Epithelial cell of proximal tubule (primary cell): ENCODE measurements at regions not wholly inside any gene's neighbourhood (a gene's known extent, or its start where the extent isn't known, plus 50 kb on each side); places are given as distances from the start of the nearest gene placed in this dataset.
A peak's percentile ranks its signal among the peaks of the same experiment; 100 is the strongest.

Source experiments
- DNase-seq: peaks from one replicate; pipeline ENCODE4 v3.0.0-alpha.2; 2011; ENCODE audit warnings: low read depth
- H3K4me3 ChIP-seq: 2 replicates; pipeline ENCODE4 v1.5.1; 2011; ENCODE audit warnings: low read depth, mild to moderate bottlenecking, low read length
- CTCF ChIP-seq: conservative IDR thresholded peaks from 2 replicates; pipeline ENCODE4 v1.5.1; 2012; ENCODE audit warnings: low read depth, mild to moderate bottlenecking, low read length

GRCh38 chr15:39132070-39132469 lies 448.8 kb upstream of the THBS1 start:
- H3K4me3 ChIP-seq = no peak overlapping the region
- TF ChIP-seq CTCF = no peak
- no peak for DNase-seq

- peak; percentile 81 for DNase-seq
- H3K4me3 ChIP-seq = no peak overlapping the region
- TF ChIP-seq CTCF = no peak
Measured at GRCh38 chr15:39132954-39133600, 447.8 kb upstream of the THBS1 start.

- H3K4me3 ChIP-seq = no peak overlapping the region
- TF ChIP-seq CTCF = no peak
- DNase-seq = no peak
Measured at GRCh38 chr15:39134282-39134681, 446.6 kb upstream of the THBS1 start.

GRCh38 chr15:39135989-39136388 lies 444.9 kb upstream of the THBS1 start:
- DNase-seq = no peak
- no peak overlapping the region for H3K4me3 ChIP-seq
- TF ChIP-seq CTCF = no peak

- TF ChIP-seq CTCF = no peak
- H3K4me3 ChIP-seq = no peak overlapping the region
- no peak for DNase-seq
Measured at GRCh38 chr15:39139431-39140059, 441.3 kb upstream of the THBS1 start.

- no peak for DNase-seq
- TF ChIP-seq CTCF = no peak
- H3K4me3 ChIP-seq = no peak overlapping the region
Measured at GRCh38 chr15:39140060-39140604, 440.7 kb upstream of the THBS1 start.

GRCh38 chr15:39142500-39142899 lies 438.4 kb upstream of the THBS1 start:
- TF ChIP-seq CTCF = no peak
- H3K4me3 ChIP-seq = no peak overlapping the region
- no peak for DNase-seq
